ENCODE measurements at regions not wholly inside any gene's neighbourhood (a gene's known extent, or its start where the extent isn't known, plus 50 kb on each side); places are given as distances from the start of the nearest gene placed in this dataset.

DNA sequence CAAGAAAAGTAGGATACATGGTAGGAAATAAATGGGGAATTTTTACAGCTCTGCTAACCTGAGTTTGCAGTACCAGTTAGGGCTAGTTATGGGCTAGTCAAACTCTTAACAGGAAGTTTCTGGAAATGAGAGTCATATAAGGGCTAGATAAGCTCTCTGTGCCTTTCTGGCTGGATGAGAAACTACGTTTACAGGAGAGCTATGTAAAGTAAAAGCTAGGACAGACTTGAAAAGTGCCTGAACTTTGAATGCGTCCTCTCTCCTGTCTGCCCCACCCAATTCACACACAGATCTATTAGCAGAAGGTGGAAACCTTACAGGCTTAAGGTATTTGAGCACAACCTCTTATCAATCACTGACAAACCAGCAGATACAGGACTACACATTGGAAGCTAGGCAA lies 167.1 kb downstream of the SNX19 start:
- TF ChIP-seq, protein P1, sequence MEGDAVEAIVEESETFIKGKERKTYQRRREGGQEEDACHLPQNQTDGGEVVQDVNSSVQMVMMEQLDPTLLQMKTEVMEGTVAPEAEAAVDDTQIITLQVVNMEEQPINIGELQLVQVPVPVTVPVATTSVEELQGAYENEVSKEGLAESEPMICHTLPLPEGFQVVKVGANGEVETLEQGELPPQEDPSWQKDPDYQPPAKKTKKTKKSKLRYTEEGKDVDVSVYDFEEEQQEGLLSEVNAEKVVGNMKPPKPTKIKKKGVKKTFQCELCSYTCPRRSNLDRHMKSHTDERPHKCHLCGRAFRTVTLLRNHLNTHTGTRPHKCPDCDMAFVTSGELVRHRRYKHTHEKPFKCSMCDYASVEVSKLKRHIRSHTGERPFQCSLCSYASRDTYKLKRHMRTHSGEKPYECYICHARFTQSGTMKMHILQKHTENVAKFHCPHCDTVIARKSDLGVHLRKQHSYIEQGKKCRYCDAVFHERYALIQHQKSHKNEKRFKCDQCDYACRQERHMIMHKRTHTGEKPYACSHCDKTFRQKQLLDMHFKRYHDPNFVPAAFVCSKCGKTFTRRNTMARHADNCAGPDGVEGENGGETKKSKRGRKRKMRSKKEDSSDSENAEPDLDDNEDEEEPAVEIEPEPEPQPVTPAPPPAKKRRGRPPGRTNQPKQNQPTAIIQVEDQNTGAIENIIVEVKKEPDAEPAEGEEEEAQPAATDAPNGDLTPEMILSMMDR (IDR thresholded peaks at IDR 0.05; ENCODE audit: low read length, missing control alignments) = no peak
- DNase-seq (ENCODE audit: low read depth) = no peak
- no peak overlapping the region for H3K4me3 ChIP-seq (replicated peaks; ENCODE audit: low read depth, low read length)

DNA sequence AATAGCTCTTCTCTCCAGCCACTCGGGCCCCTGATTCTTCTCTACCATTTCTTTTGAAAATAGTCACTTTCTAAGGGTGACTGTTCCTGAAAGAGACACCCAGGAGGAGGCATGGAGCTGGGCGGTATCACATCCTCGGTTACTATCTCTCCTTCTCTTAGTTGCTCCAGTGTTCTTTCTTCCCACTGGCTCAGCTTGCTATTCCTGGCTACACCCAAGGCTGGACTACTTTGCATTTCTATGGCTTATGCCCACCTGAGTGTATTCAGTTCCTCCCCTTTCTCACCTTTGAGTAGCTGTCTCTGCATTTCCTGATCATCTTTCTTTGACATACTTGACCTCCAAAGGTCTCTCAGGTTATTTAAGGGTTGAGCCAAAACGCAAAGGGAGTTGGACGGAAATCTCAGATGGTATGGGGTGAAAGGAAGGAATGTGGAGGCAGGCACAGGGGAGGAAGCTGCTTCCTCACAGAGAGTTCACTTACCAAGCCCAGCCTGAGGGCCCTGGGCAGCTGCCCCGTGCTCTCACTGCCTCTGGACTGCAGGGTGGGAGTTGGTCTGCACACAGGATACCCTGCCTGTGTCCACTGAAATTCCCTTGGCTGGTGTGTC lies 155.7 kb downstream of the SNX19 start:
- no peak overlapping the region for H3K4me3 ChIP-seq (replicated peaks; ENCODE audit: low read depth, low read length)
- TF ChIP-seq, protein P1 (IDR thresholded peaks at IDR 0.05; ENCODE audit: low read length, missing control alignments) = no peak
- DNase-seq (ENCODE audit: low read depth) = no peak

DNA sequence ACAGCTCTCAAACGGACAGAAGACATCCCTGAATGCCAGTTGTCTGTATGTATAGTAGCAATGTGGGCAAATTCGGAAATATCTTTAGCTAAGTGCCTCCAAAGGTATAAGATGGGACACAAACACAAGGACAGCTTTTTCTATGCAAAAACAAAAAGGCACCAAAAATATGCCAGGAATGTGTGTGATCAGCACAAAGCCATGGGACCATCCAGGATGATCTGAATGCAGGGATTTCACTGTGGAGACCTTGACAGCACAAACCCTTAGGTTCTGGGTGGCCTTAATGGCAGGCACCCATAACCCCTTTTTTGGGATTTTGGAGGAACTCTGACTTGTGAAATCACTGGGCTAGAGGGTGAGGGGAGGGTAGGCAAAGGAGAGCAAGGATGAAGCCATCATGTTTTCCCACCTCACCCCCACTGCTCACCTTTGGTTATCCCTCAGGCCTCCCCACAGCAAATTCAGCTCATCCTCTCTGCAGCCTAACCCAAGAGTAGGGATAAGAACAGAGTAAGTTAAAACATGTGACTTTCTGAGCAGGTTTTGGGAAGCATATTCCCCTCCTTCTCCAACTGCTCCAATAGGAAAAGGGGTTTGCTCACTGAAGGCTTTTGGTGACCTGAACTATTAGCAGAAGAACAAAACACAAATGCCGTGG lies 154.6 kb downstream of the SNX19 start:
- TF ChIP-seq, protein P1 (IDR thresholded peaks at IDR 0.05; ENCODE audit: low read length, missing control alignments) = no peak
- no peak for DNase-seq (ENCODE audit: low read depth)
- H3K4me3 ChIP-seq (replicated peaks; ENCODE audit: low read depth, low read length) = no peak overlapping the region

DNA sequence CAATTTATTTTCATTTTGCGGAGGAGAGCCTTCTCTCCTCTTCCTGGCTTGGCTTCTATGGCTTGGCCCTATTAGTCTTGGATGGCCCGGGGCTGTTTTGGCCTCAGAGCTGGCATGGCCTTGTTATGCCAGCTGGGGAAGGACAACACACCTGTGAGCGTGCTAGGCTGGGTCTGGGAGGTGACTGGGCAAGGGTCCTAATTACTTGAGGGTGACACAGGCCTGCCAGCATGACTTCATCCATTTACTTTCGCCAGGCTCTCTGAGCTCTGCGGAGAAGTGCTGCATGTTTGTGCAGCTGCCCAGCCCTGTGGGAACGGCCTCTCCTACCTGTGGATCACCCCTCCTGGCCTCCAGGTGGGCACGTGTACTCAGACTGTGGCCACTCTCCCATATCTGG lies 153.6 kb downstream of the SNX19 start:
- DNase-seq (ENCODE audit: low read depth) = no peak
- TF ChIP-seq, protein P1 (IDR thresholded peaks at IDR 0.05; ENCODE audit: low read length, missing control alignments) = no peak
- no peak overlapping the region for H3K4me3 ChIP-seq (replicated peaks; ENCODE audit: low read depth, low read length)

DNA sequence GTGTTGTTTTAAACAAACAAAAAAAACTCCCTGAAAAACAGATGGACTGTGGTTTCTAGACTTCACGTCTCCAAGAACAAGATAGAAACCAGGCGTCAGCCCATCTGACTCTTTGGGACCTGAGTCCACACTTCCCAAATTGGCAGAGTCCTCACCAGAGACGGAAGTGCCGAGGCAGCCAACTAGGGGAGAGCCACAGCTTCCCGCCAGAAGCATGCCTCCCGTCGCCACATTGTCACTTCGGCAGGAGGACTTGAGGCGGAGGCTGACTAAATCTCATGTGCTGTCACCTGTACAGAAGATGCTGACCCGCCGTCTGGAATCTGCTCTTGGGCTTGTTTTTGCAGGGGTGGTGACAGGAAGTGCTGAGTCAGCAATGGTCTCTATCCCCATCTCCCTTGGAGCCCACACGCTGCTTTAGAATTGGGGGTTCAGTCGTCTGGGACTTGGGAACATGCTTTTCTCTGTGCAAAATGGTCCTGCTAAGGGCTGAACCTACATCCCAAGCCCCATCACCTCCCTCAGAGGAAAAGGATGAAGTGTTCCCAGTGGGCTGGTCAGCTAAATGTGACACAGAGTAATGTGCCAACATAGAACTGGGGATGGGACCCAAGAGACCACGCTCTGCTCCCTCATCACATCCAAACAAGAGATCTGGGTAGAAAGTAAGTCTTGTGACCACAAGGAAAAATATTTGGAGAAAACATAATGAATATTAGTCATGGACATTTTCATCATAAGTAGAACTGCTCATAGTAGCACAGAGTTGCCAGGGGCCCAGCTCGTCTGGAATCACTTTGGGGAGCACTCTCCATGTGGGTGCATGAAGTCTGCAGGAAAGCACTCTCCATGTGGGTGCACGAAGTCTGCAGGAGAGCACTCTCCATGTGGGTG lies 152.9 kb downstream of the SNX19 start:
- TF ChIP-seq, protein P1 (IDR thresholded peaks at IDR 0.05; ENCODE audit: low read length, missing control alignments) = no peak
- no peak for DNase-seq (ENCODE audit: low read depth)

DNA sequence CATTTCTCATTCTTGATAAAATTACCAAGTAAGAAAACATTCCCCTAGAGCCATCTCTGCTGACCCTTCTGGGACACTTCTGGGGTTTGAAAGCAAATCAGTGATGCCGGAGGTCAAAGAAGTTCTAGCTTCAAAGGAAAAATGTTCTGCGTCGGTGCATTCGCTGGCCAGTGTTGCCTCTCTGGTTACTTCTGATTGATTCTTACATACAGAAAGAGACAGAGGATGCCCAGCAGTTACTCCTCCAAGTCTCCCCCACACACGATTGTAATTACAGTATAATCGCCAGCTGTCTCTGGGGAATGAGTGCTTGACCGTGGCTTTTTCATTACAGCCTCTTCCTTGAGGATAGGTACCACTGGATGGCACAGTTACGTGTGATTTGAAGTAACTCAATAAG lies 150.9 kb downstream of the SNX19 start:
- no peak for DNase-seq (ENCODE audit: low read depth)
- TF ChIP-seq, protein P1 (IDR thresholded peaks at IDR 0.05; ENCODE audit: low read length, missing control alignments) = no peak
- no peak overlapping the region for H3K4me3 ChIP-seq (replicated peaks; ENCODE audit: low read depth, low read length)

More for the DNA sequence above, 152.9 kb downstream of the SNX19 start:
- H3K4me3 ChIP-seq (replicated peaks; ENCODE audit: low read depth, low read length) = no peak overlapping the region

Measured in fibroblast of pulmonary artery (primary cell).